WTC11 (cell line): ENCODE measurements at regions not wholly inside any gene's neighbourhood (a gene's known extent, or its start where the extent isn't known, plus 50 kb on each side); places are given as distances from the start of the nearest gene placed in this dataset.

ENCODE experiments used
- ATAC-seq: fragments of 200-7000 bp; cut with Tn5 transposase; 2 replicates; pipeline ENCODE4 v1.10.0; 2021; ENCODE audit warnings: mild to moderate bottlenecking, moderate library complexity
- CTCF ChIA-PET: fragments of 300-600 bp; sonication (Branson Sonifier 250); formaldehyde crosslinking; loops from one replicate; lab custom pipeline; 2021; ENCODE audit warnings: antibody characterized with exemption; lab: Charles Lee
- POLR2A ChIA-PET: fragments of 350-600 bp; sonication (Branson Sonifier 250); formaldehyde crosslinking; loops from one replicate; lab custom pipeline; 2021; ENCODE audit warnings: antibody characterized with exemption; lab: Charles Lee
- DNase-seq: peaks from one replicate; pipeline ENCODE4 v3.0.0; 2021; ENCODE audit warnings: low spot score
- H3K27ac Mint-ChIP-seq: 2 replicates; pipeline ENCODE4 v1.8.0; 2021; ENCODE audit warnings: mixed read lengths
- H3K27me3 Mint-ChIP-seq: 2 replicates; pipeline ENCODE4 v1.8.0; 2021; ENCODE audit warnings: low read depth, mild to moderate bottlenecking, moderate library complexity, mixed read lengths
- H3K36me3 Mint-ChIP-seq: 2 replicates; pipeline ENCODE4 v1.8.0; 2021; ENCODE audit warnings: mixed read lengths
- H3K4me1 Mint-ChIP-seq: 2 replicates; pipeline ENCODE4 v1.8.0; 2022; ENCODE audit warnings: mixed read lengths
- H3K4me3 Mint-ChIP-seq: 2 replicates; pipeline ENCODE4 v1.8.0; 2021; ENCODE audit warnings: mild to moderate bottlenecking, moderate library complexity, mixed read lengths
- H3K9me3 Mint-ChIP-seq: 2 replicates; pipeline ENCODE4 v1.8.0; 2021; ENCODE audit warnings: mixed read lengths
- AFF4 ChIP-seq: sonication (generic); formaldehyde crosslinking; IDR thresholded peaks from 2 replicates; pipeline ENCODE4 v1.8.1; 2023; ENCODE audit warnings: mild to moderate bottlenecking, missing genetic modification reagents, borderline replicate concordance
- AR ChIP-seq: fragments of 250-450 bp; sonication (Bioruptor Pico); IDR thresholded peaks from 2 replicates; pipeline ENCODE4 v1.9.0; 2021; ENCODE audit warnings: mild to moderate bottlenecking
- ARID4B ChIP-seq: sonication (generic); formaldehyde crosslinking; IDR thresholded peaks from 2 replicates; pipeline ENCODE4 v1.8.0; 2023; ENCODE audit warnings: missing genetic modification reagents, mild to moderate bottlenecking, borderline replicate concordance
- CDX4 ChIP-seq: fragments of 250-450 bp; sonication (Bioruptor Pico); IDR thresholded peaks from 2 replicates; pipeline ENCODE4 v1.9.0; 2021; ENCODE audit warnings: moderate library complexity, mild to moderate bottlenecking, inconsistent platforms, borderline replicate concordance
- CREM ChIP-seq: sonication (generic); formaldehyde crosslinking; IDR thresholded peaks from 2 replicates; pipeline ENCODE4 v1.8.1; 2022; ENCODE audit warnings: mild to moderate bottlenecking, missing genetic modification reagents, moderate library complexity
- E2F1 ChIP-seq: sonication (generic); formaldehyde crosslinking; IDR thresholded peaks from 2 replicates; pipeline ENCODE4 v1.8.0; 2022; ENCODE audit warnings: mild to moderate bottlenecking, missing genetic modification reagents
- ELF4 ChIP-seq: sonication (generic); formaldehyde crosslinking; IDR thresholded peaks from 2 replicates; pipeline ENCODE4 v1.8.1; 2022; ENCODE audit warnings: low read depth, mild to moderate bottlenecking, moderate library complexity, missing genetic modification reagents
- ESRRA ChIP-seq: sonication (generic); formaldehyde crosslinking; IDR thresholded peaks from 2 replicates; pipeline ENCODE4 v1.8.1; 2022; ENCODE audit warnings: mild to moderate bottlenecking, missing genetic modification reagents, borderline replicate concordance
- GABPB1 ChIP-seq: sonication (generic); formaldehyde crosslinking; IDR thresholded peaks from 2 replicates; pipeline ENCODE4 v1.8.1; 2023; ENCODE audit warnings: mild to moderate bottlenecking, missing genetic modification reagents
- KAT7 ChIP-seq: sonication (generic); formaldehyde crosslinking; IDR thresholded peaks from 2 replicates; pipeline ENCODE4 v1.8.1; 2023; ENCODE audit warnings: missing genetic modification reagents, mild to moderate bottlenecking, borderline replicate concordance
- MAX ChIP-seq: sonication (generic); formaldehyde crosslinking; IDR thresholded peaks from 2 replicates; pipeline ENCODE4 v1.8.0; 2022; ENCODE audit warnings: mild to moderate bottlenecking, missing genetic modification reagents
- NR1H2 ChIP-seq: sonication (generic); formaldehyde crosslinking; IDR thresholded peaks from 2 replicates; pipeline ENCODE4 v1.9.0; 2021; ENCODE audit warnings: mild to moderate bottlenecking, moderate library complexity, missing genetic modification reagents
- OVOL2 ChIP-seq: fragments of 250-450 bp; sonication (Bioruptor Pico); IDR thresholded peaks from 2 replicates; pipeline ENCODE4 v1.9.0; 2021; ENCODE audit warnings: mild to moderate bottlenecking, borderline replicate concordance
- PREB ChIP-seq: sonication (generic); formaldehyde crosslinking; IDR thresholded peaks from 2 replicates; pipeline ENCODE4 v1.8.1; 2022; ENCODE audit warnings: mild to moderate bottlenecking, missing genetic modification reagents, moderate library complexity, borderline replicate concordance
- RORB ChIP-seq: fragments of 250-450 bp; sonication (Bioruptor Pico); IDR thresholded peaks from 2 replicates; pipeline ENCODE4 v1.9.0; 2021; ENCODE audit warnings: mild to moderate bottlenecking
- TCF7 ChIP-seq: sonication (generic); formaldehyde crosslinking; IDR thresholded peaks from 2 replicates; pipeline ENCODE4 v1.8.0; 2022; ENCODE audit warnings: mild to moderate bottlenecking, low read depth, missing genetic modification reagents, moderate library complexity
- USF2 ChIP-seq: sonication (generic); formaldehyde crosslinking; IDR thresholded peaks from 2 replicates; pipeline ENCODE4 v1.8.1; 2023; ENCODE audit warnings: mild to moderate bottlenecking, missing genetic modification reagents, moderate library complexity
- ZNF317 ChIP-seq: sonication (generic); formaldehyde crosslinking; IDR thresholded peaks from 2 replicates; pipeline ENCODE4 v1.8.1; 2023; ENCODE audit warnings: low read depth, mild to moderate bottlenecking, moderate library complexity, missing genetic modification reagents, borderline replicate concordance
- ZNF416 ChIP-seq: fragments of 250-450 bp; sonication (Bioruptor Pico); IDR thresholded peaks from 2 replicates; pipeline ENCODE4 v1.9.0; 2021; ENCODE audit warnings: mild to moderate bottlenecking, inconsistent platforms

- no peak for TF ChIP-seq GABPB1 (CRISPR knock-in tag)
- no peak for TF ChIP-seq AR
- TF ChIP-seq, all 79 proteins: peak for 0
Observed at GRCh38 chr12:29899212-29899931, 115.6 kb upstream of the TMTC1 start (continued).

- no peak for TF ChIP-seq KAT7 (CRISPR knock-in tag)
- no peak for TF ChIP-seq ARID4B (CRISPR knock-in tag)
- no peak for TF ChIP-seq NR1H2 (CRISPR knock-in tag)
- TF ChIP-seq ELF4 (CRISPR knock-in tag): no peak
- no peak for TF ChIP-seq MAX
- no peak for TF ChIP-seq RORB (CRISPR knock-in tag)
- no peak for TF ChIP-seq GABPB1 (CRISPR knock-in tag)
- TF ChIP-seq TCF7 (CRISPR knock-in tag): no peak
- no peak for TF ChIP-seq PREB (CRISPR knock-in tag)
- no peak for TF ChIP-seq USF2 (CRISPR knock-in tag)
- no peak for TF ChIP-seq ESRRA
- TF ChIP-seq CDX4 (CRISPR knock-in tag): no peak
- TF ChIP-seq E2F1 (CRISPR knock-in tag): no peak
- TF ChIP-seq ZNF317 (CRISPR knock-in tag): no peak
- no peak for TF ChIP-seq OVOL2
- no peak for TF ChIP-seq ZNF416 (CRISPR knock-in tag)
- no peak for TF ChIP-seq CREM (CRISPR knock-in tag)
- no peak for TF ChIP-seq AFF4
- TF ChIP-seq, all 79 proteins: peak for 0
- ATAC-seq: peak; percentile 78
- ChIA-PET POLR2A (no interaction called here), CTCF (interaction anchor here (1.5 kb wide), 1 partner anchor 351 kb away, joined by 4 read pairs; no protein-coding TSS in a partner anchor)
- no peaks in the 10 kb centered on the region for H3K27me3 Mint-ChIP-seq
- DNase-seq: no peak
- peaks cover 19% of the 10 kb centered on the region for H3K4me1 Mint-ChIP-seq
- H3K36me3 Mint-ChIP-seq: no peaks in the 10 kb centered on the region
- H3K27ac Mint-ChIP-seq: no peak overlapping the region
- peaks cover 4% of the 10 kb centered on the region for H3K9me3 Mint-ChIP-seq
- no peak overlapping the region for H3K4me3 Mint-ChIP-seq
Observed at GRCh38 chr12:29895966-29896365, 112.2 kb upstream of the TMTC1 start.
